IMR-90 (cell line): ENCODE measurements at regions not wholly inside any gene's neighbourhood (a gene's known extent, or its start where the extent isn't known, plus 50 kb on each side); places are given as distances from the start of the nearest gene placed in this dataset.
"Not testable (repeated sequence)": the region's sequence is repeated elsewhere in the genome, so short reads cannot be mapped to it uniquely, and the experiment has no call there.

Experiments used
- ATAC-seq: fragments of 200-7000 bp; cut with Tn5 transposase; 2 replicates; pipeline ENCODE4 v1.9.1; 2020; ENCODE audit warnings: low read depth, mild to moderate bottlenecking, moderate library complexity
- BruUV-seq: library from RNA; stranded (reverse); fragments of 400-500 nt; replicated peaks from 2 replicates; lab custom pipeline; 2021; lab: Mats Ljungman, UMichigan
- CTCF ChIA-PET: fragments of 300-600 bp; formaldehyde crosslinking; extraction: SDS; loops from one replicate; lab custom pipeline; 2021; ENCODE audit warnings: antibody characterized with exemption; lab: Yijun Ruan, JAX
- POLR2A ChIA-PET: fragments of 300-600 bp; sonication (Branson Sonifier 250); formaldehyde crosslinking; loops from one replicate; lab custom pipeline; 2022; ENCODE audit warnings: antibody characterized with exemption; ENCODE audit not compliant: unreplicated experiment; lab: Charles Lee
- DNase-seq: peaks from one replicate; pipeline ENCODE4 v3.0.0; 2013
- H2AFZ ChIP-seq: replicated peaks from 2 replicates; pipeline ENCODE3; 2013; ENCODE audit warnings: low read length, mild to moderate bottlenecking; ENCODE audit not compliant: poor library complexity
- H2AK5ac ChIP-seq: 2 replicates; pipeline ENCODE4 v1.6.1; 2013; ENCODE audit warnings: low read depth, low read length, inconsistent platforms
- H2AK9ac ChIP-seq: replicated peaks from 2 replicates; pipeline ENCODE3; 2013; ENCODE audit warnings: mild to moderate bottlenecking, low read depth, low read length, moderate library complexity; ENCODE audit not compliant: poor library complexity
- H2BK120ac ChIP-seq: 2 replicates; pipeline ENCODE4 v1.6.1; 2013; ENCODE audit warnings: low read depth, low read length, inconsistent platforms
- H2BK15ac ChIP-seq: 3 replicates; pipeline ENCODE4 v1.6.1; 2013; ENCODE audit warnings: low read depth, low read length, inconsistent platforms
- H2BK20ac ChIP-seq: 2 replicates; pipeline ENCODE4 v1.6.1; 2013; ENCODE audit warnings: low read depth, mild to moderate bottlenecking, inconsistent platforms, low read length, moderate library complexity
- H2BK5ac ChIP-seq: 2 replicates; pipeline ENCODE4 v1.6.1; 2013; ENCODE audit warnings: mild to moderate bottlenecking, low read depth, low read length, inconsistent platforms; ENCODE audit not compliant: poor library complexity, severe bottlenecking
- H3K14ac ChIP-seq: replicated peaks from 2 replicates; pipeline ENCODE4 v1.6.1; 2013; ENCODE audit warnings: low read depth, low read length, inconsistent platforms
- H3K18ac ChIP-seq: 2 replicates; pipeline ENCODE4 v1.6.1; 2013; ENCODE audit warnings: low read depth, low read length, control low read depth
- H3K23ac ChIP-seq: 2 replicates; pipeline ENCODE4 v1.6.1; 2013; ENCODE audit warnings: low read depth, low read length, inconsistent platforms
- H3K27ac ChIP-seq: 2 replicates; pipeline ENCODE4 v1.5.1; 2013; ENCODE audit warnings: mild to moderate bottlenecking, control low read depth, low read length; ENCODE audit not compliant: insufficient read depth
- H3K27me3 ChIP-seq: 2 replicates; pipeline ENCODE4 v1.6.1; 2013; ENCODE audit warnings: low read length; ENCODE audit not compliant: control insufficient read depth, insufficient read depth
- H3K36me3 ChIP-seq: 2 replicates; pipeline ENCODE4 v1.6.1; 2013; ENCODE audit warnings: low read length, mixed read lengths; ENCODE audit not compliant: control insufficient read depth, insufficient read depth
- H3K4ac ChIP-seq: 2 replicates; pipeline ENCODE4 v1.6.1; 2013; ENCODE audit warnings: low read depth, low read length, inconsistent platforms
- H3K4me1 ChIP-seq: 2 replicates; pipeline ENCODE4 v1.6.1; 2013; ENCODE audit warnings: low read length, mixed read lengths; ENCODE audit not compliant: control insufficient read depth, insufficient read depth
- H3K4me2 ChIP-seq: 2 replicates; pipeline ENCODE4 v1.6.1; 2013; ENCODE audit warnings: low read depth, mild to moderate bottlenecking, control low read depth, low read length, moderate library complexity
- H3K4me3 ChIP-seq: 2 replicates; pipeline ENCODE4 v1.5.1; 2013; ENCODE audit warnings: low read depth, mild to moderate bottlenecking, control low read depth, low read length, moderate library complexity; ENCODE audit not compliant: insufficient read depth
- H3K56ac ChIP-seq: 2 replicates; pipeline ENCODE4 v1.6.1; 2013; ENCODE audit warnings: low read length, inconsistent platforms; ENCODE audit not compliant: insufficient read depth; ENCODE audit errors: extremely low read depth
- H3K79me1 ChIP-seq, 2 experiments: 2 replicates each; pipeline ENCODE4 v1.6.1; 2013; ENCODE audit warnings: low read length in 2 of 2, inconsistent platforms in 1 of 2, low read depth in 1 of 2
- H3K9ac ChIP-seq: 2 replicates; pipeline ENCODE4 v1.6.1; 2013; ENCODE audit warnings: low read depth, low read length, control low read depth
- H3K9me1 ChIP-seq: 2 replicates; pipeline ENCODE4 v1.6.1; 2013; ENCODE audit warnings: low read length, inconsistent platforms; ENCODE audit not compliant: insufficient read depth
- H3K9me3 ChIP-seq: 2 replicates; pipeline ENCODE4 v1.6.1; 2013; ENCODE audit warnings: low read length; ENCODE audit not compliant: control insufficient read depth, insufficient read depth
- H4K20me1 ChIP-seq: 2 replicates; pipeline ENCODE4 v1.6.1; 2013; ENCODE audit warnings: low read length, inconsistent platforms; ENCODE audit not compliant: insufficient read depth
- H4K5ac ChIP-seq: 2 replicates; pipeline ENCODE4 v1.6.1; 2013; ENCODE audit warnings: mild to moderate bottlenecking, low read depth, low read length, control low read depth
- H4K8ac ChIP-seq, 2 experiments: 2 replicates each; pipeline ENCODE4 v1.6.1; 2013; ENCODE audit warnings: low read depth in 2 of 2, low read length in 2 of 2, control low read depth in 1 of 2, inconsistent platforms in 1 of 2
- H4K91ac ChIP-seq: 2 replicates; pipeline ENCODE4 v1.6.1; 2013; ENCODE audit warnings: low read depth, low read length, inconsistent platforms; ENCODE audit not compliant: insufficient read depth
- BHLHE40 ChIP-seq: fragments of 150-350 bp; IDR thresholded peaks from 2 replicates; pipeline ENCODE4 v1.6.1; 2016; ENCODE audit warnings: mild to moderate bottlenecking, low read depth, low read length
- CHD1 ChIP-seq: IDR thresholded peaks from 2 replicates; pipeline ENCODE4 v1.6.1; 2012; ENCODE audit warnings: low read depth, low read length, improper control_type of control experiment
- FOS ChIP-seq: fragments of 150-350 bp; IDR thresholded peaks from 2 replicates; pipeline ENCODE4 v1.6.1; 2016; ENCODE audit warnings: low read depth, low read length
- MAZ ChIP-seq: IDR thresholded peaks from 2 replicates; pipeline ENCODE4 v1.6.1; 2012; ENCODE audit warnings: low read depth, mild to moderate bottlenecking, low read length, improper control_type of control experiment, moderate library complexity, borderline replicate concordance
- MXI1 ChIP-seq: IDR thresholded peaks from 2 replicates; pipeline ENCODE4 v1.6.1; 2012; ENCODE audit warnings: low read depth, mild to moderate bottlenecking, low read length, moderate library complexity, borderline replicate concordance
- POLR2A ChIP-seq: IDR thresholded peaks from 2 replicates; pipeline ENCODE4 v1.6.1; 2012; ENCODE audit warnings: mild to moderate bottlenecking, low read depth, low read length
- RAD21 ChIP-seq: IDR thresholded peaks from 2 replicates; pipeline ENCODE4 v1.6.1; 2012; ENCODE audit warnings: low read length, improper control_type of control experiment
- RFX5 ChIP-seq: IDR thresholded peaks from 2 replicates; pipeline ENCODE4 v1.8.0; 2012; ENCODE audit warnings: low read depth, mild to moderate bottlenecking, low read length, moderate library complexity
- SMC3 ChIP-seq: fragments of 150-350 bp; IDR thresholded peaks from 2 replicates; pipeline ENCODE4 v1.6.1; 2016; ENCODE audit warnings: low read depth, mild to moderate bottlenecking, antibody characterized with exemption, low read length, moderate library complexity
- WGBS, 2 experiments: methylation state at CpG; one replicate each; pipeline versions ENCODE4 v1.1.5 to v1.1.7; 2013; ENCODE audit warnings: missing lambda C conversion rate in 2 of 2; ENCODE audit not compliant: insufficient read length in 1 of 2; ENCODE audit errors: extremely low coverage in 2 of 2; 5-methylcytosine and 5-hydroxymethylcytosine counted together
- dilution Hi-C: fragments of 300-500 bp; cut with HindIII; formaldehyde crosslinking; loops from one replicate; pipeline ENCODE4 v1.14.3; 2018; ENCODE audit warnings: low sequenced_read_pairs; ENCODE audit not compliant: unreplicated experiment
- in situ Hi-C: fragments of 300-500 bp; cut with MboI; formaldehyde crosslinking; loops from 3 replicates; pipeline ENCODE4 v1.14.3; 2019; ENCODE audit warnings: low sequenced_read_pairs, inconsistent platforms, mixed read lengths
- intact Hi-C: fragments of 100-400 bp; cut with micrococcal nuclease; formaldehyde crosslinking; loops from 2 replicates; pipeline ENCODE4 v1.10.0; 2022
- TF ChIP-seq, protein P1 (sequence below): fragments of 150-350 bp; IDR thresholded peaks from 2 replicates; pipeline ENCODE4 v1.6.1; 2016; ENCODE audit warnings: low read depth, mild to moderate bottlenecking, low read length, moderate library complexity, borderline replicate concordance

GRCh38 chr5:130397132-130397531, 492.9 kb downstream of the CHSY3 start:
- H3K9me1 ChIP-seq = no peaks in the 10 kb centered on the region
- POLR2A ChIA-PET = no interaction called here
- dilution Hi-C loops (no loop called here), in situ Hi-C loops (no loop called here), intact Hi-C loops (no loop called here)
- no peak overlapping the region for H4K5ac ChIP-seq
- WGBS, 2 experiments = no CpG with 5 or more reads among the region's 2 CpGs
- no peaks in the 10 kb centered on the region for H4K20me1 ChIP-seq
- no peak overlapping the region for H2BK20ac ChIP-seq
- no peak overlapping the region for H3K4me3 ChIP-seq
- H3K4me1 ChIP-seq = no peaks in the 10 kb centered on the region
- H3K18ac ChIP-seq = no peak overlapping the region
- BruUV-seq = no TSS peak
- H3K9ac ChIP-seq = no peak overlapping the region
- H2BK5ac ChIP-seq = no peak overlapping the region
- H3K27ac ChIP-seq = no peak overlapping the region
- H3K23ac ChIP-seq = no peak overlapping the region
- no peak overlapping the region for H2BK120ac ChIP-seq
- ATAC-seq (no peak), DNase-seq (no peak)
- H3K9me3 ChIP-seq = 0 out of 2 replicates have a peak, but pooled peaks cover 2% of the 10 kb centered on the region
- H2AK9ac ChIP-seq = no peak overlapping the region
- no peak overlapping the region for H3K14ac ChIP-seq
- H2AFZ ChIP-seq = no peak overlapping the region
- no peak overlapping the region for H3K56ac ChIP-seq
- no peak overlapping the region for H3K4me2 ChIP-seq
- H2BK15ac ChIP-seq = no peak overlapping the region
- no peaks in the 10 kb centered on the region for H3K36me3 ChIP-seq
- H3K4ac ChIP-seq = no peak overlapping the region
- H3K79me1 ChIP-seq = no peaks in the 10 kb centered on the region
- CTCF ChIA-PET = interaction anchor here (0.7 kb wide), 1 partner anchor 752 kb away, joined by 3 read pairs; no protein-coding TSS in a partner anchor
- no peaks in the 10 kb centered on the region for H3K27me3 ChIP-seq
- H4K91ac ChIP-seq = no peak overlapping the region
- TF ChIP-seq CHD1 (no peak), FOS (no peak), RFX5 (no peak), MAZ (no peak), SMC3 (no peak), BHLHE40 (no peak), POLR2A (no peak), MXI1 (no peak), RAD21 (no peak)
- TF ChIP-seq, protein P1, sequence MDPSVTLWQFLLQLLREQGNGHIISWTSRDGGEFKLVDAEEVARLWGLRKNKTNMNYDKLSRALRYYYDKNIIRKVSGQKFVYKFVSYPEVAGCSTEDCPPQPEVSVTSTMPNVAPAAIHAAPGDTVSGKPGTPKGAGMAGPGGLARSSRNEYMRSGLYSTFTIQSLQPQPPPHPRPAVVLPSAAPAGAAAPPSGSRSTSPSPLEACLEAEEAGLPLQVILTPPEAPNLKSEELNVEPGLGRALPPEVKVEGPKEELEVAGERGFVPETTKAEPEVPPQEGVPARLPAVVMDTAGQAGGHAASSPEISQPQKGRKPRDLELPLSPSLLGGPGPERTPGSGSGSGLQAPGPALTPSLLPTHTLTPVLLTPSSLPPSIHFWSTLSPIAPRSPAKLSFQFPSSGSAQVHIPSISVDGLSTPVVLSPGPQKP = no peak
- H4K8ac ChIP-seq = no peak overlapping the region
- no peak overlapping the region for H2AK5ac ChIP-seq

DNA sequence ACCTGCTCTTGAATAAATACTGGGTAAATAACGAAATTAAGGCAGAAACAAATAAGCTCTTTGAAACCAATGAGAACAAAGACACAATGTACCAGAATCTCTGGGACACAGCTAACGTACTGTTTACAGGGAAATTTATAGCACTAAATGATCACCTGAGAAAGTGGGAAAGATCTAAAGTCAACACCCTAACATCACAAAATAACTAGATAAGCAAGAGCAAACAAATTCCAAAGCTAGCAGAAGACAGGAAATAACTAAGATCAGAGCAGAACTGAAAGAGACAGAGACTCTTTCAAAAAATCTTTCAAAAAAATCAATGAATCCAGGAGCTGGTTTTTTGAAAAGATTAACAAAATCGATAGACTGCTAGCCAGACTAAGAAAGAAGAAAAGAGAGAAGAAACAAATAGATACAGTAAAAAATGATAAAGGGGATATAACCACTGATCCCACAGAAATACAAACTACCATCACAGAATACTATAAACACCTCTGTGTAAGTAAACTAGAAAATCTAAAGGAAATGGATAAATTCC, 487.5 kb downstream of the CHSY3 start:
- H2BK15ac ChIP-seq, dilution Hi-C loops, H3K4ac ChIP-seq, H3K4me1 ChIP-seq, H2AK9ac ChIP-seq, H3K4me2 ChIP-seq, BruUV-seq, H2BK5ac ChIP-seq, H4K20me1 ChIP-seq, H3K56ac ChIP-seq, H3K9me3 ChIP-seq, DNase-seq, H3K36me3 ChIP-seq, CTCF ChIA-PET, H4K91ac ChIP-seq, H4K5ac ChIP-seq, H3K23ac ChIP-seq, H2BK120ac ChIP-seq, in situ Hi-C loops, H2AK5ac ChIP-seq, H3K27ac ChIP-seq, H2BK20ac ChIP-seq, H3K14ac ChIP-seq, H3K18ac ChIP-seq, ATAC-seq, H4K8ac ChIP-seq, H2AFZ ChIP-seq, H3K9ac ChIP-seq, H3K27me3 ChIP-seq, H3K4me3 ChIP-seq, H3K79me1 ChIP-seq, intact Hi-C loops, POLR2A ChIA-PET, H3K9me1 ChIP-seq: not testable (repeated sequence)
- no CpG with 5 or more reads among the region's 3 CpGs for WGBS, 2 experiments
